GM21825 (cell line): ENCODE measurements at regions not wholly inside any gene's neighbourhood (a gene's known extent, or its start where the extent isn't known, plus 50 kb on each side); places are given as distances from the start of the nearest gene placed in this dataset.

Source experiments
- ATAC-seq: cut with Tn5 transposase; IDR thresholded peaks from one replicate; pipeline ENCODE4 v1.9.1; 2021; ENCODE audit warnings: mild to moderate bottlenecking, moderate library complexity; ENCODE audit not compliant: unreplicated experiment

- ATAC-seq = no peak
Measured at GRCh38 chr22:49197986-49198704, 629.5 kb downstream of the BRD1 start.

- no peak for ATAC-seq
Measured at GRCh38 chr22:49197505-49197904, 630.2 kb downstream of the BRD1 start.

- ATAC-seq = no peak
Measured at GRCh38 chr22:49196046-49196511, 631.6 kb downstream of the BRD1 start.

GRCh38 chr22:49195636-49196035 is 632.0 kb downstream of the BRD1 start:
- ATAC-seq = no peak

GRCh38 chr22:49193901-49194465 is 633.7 kb downstream of the BRD1 start:
- no peak for ATAC-seq

GRCh38 chr22:49193348-49193747 is 634.3 kb downstream of the BRD1 start:
- no peak for ATAC-seq

- ATAC-seq = no peak
Measured at GRCh38 chr22:49192857-49193250, 634.8 kb downstream of the BRD1 start.

GRCh38 chr22:49192180-49192856 is 635.4 kb downstream of the BRD1 start:
- no peak for ATAC-seq

- ATAC-seq = no peak
Measured at GRCh38 chr22:49191506-49191980, 636.1 kb downstream of the BRD1 start.

- ATAC-seq = no peak
Measured at GRCh38 chr22:49190816-49191505, 636.7 kb downstream of the BRD1 start.

- no peak for ATAC-seq
Measured at GRCh38 chr22:49189871-49190270, 637.8 kb downstream of the BRD1 start.

GRCh38 chr22:49188591-49188990 is 639.1 kb downstream of the BRD1 start:
- no peak for ATAC-seq

- no peak for ATAC-seq
Measured at GRCh38 chr22:49188091-49188490, 639.6 kb downstream of the BRD1 start.

GRCh38 chr22:49186762-49187161 is 640.9 kb downstream of the BRD1 start:
- no peak for ATAC-seq

- ATAC-seq = no peak
Measured at GRCh38 chr22:49186293-49186692, 641.4 kb downstream of the BRD1 start.

- ATAC-seq = no peak
Measured at GRCh38 chr22:49185312-49185969, 642.2 kb downstream of the BRD1 start.

- no peak for ATAC-seq
Measured at GRCh38 chr22:49184736-49185135, 642.9 kb downstream of the BRD1 start.

- no peak for ATAC-seq
Measured at GRCh38 chr22:49183826-49184216, 643.9 kb downstream of the BRD1 start.

- no peak for ATAC-seq
Measured at GRCh38 chr22:49183208-49183825, 644.4 kb downstream of the BRD1 start.

- no peak for ATAC-seq
Measured at GRCh38 chr22:49182416-49182815, 645.3 kb downstream of the BRD1 start.
